Middle frontal gyrus (tissue), 1 donor: ENCODE measurements at regions not wholly inside any gene's neighbourhood (a gene's known extent, or its start where the extent isn't known, plus 50 kb on each side); places are given as distances from the start of the nearest gene placed in this dataset.
"Not testable (repeated sequence)": the region's sequence is repeated elsewhere in the genome, so short reads cannot be mapped to it uniquely, and the experiment has no call there.

Source experiments
- DNase-seq: peaks from one replicate; pipeline ENCODE4 v3.0.0-alpha.2; 2015; ENCODE audit warnings: low spot score; ENCODE audit errors: extremely low spot score

GRCh38 chr16:18152832-18153231 lies 183.7 kb downstream of the NPIPA8 start:
- not testable (repeated sequence) for DNase-seq

- DNase-seq: not testable (repeated sequence)
These were observed 188.4 kb downstream of the NPIPA8 start for GRCh38 chr16:18148132-18148531.

- not testable (repeated sequence) for DNase-seq
These were observed 189.9 kb downstream of the NPIPA8 start for GRCh38 chr16:18146601-18147142.

DNA sequence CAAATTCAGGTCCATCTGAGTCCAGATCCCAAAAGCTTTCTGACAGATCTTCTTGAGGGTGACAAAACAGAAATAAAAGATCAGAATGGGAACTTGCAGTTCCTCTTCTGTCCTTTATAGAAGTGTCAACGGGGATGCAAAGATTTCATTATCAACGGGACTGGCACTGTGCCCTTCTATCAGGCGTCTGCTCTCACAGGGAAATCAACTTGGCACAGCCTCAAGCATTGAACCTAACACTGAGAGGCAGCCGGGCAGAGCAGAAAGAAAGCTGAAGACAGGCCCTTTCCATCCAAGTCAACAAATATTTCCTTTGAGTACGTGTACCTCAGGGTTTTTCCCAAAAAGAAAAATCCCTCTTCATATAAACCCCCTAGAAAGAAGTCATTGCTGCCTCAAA lies 194.5 kb downstream of the NPIPA8 start:
- not testable (repeated sequence) for DNase-seq

- not testable (repeated sequence) for DNase-seq
These were observed 200.2 kb downstream of the NPIPA8 start for GRCh38 chr16:18136288-18136687.

GRCh38 chr16:18135024-18135423 lies 201.5 kb downstream of the NPIPA8 start:
- not testable (repeated sequence) for DNase-seq

GRCh38 chr16:18131587-18131986 lies 204.9 kb downstream of the NPIPA8 start:
- not testable (repeated sequence) for DNase-seq

GRCh38 chr16:18130478-18131120 lies 205.9 kb downstream of the NPIPA8 start:
- DNase-seq: not testable (repeated sequence)

DNA sequence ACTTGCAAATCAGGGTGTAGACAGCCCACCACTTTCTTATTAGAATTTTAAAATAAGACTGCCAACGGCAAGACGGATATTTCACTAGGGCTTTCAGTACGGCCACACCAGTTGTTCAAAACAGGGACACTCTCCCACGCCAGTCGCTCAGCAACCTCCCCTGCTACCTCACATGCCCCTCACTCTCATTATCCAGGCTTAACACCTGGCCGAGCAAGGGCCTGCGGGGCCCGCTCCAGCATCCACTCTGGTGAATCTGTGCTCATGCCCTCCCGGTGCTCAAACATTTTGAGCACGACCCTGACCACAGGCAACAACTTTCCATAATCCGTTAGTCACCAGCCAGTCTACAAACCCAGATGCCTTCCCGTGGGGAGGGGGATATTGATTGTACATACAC lies 209.5 kb downstream of the NPIPA8 start:
- DNase-seq: not testable (repeated sequence)

GRCh38 chr16:18119092-18119491 lies 217.4 kb downstream of the NPIPA8 start:
- not testable (repeated sequence) for DNase-seq

- DNase-seq: not testable (repeated sequence)
These were observed 217.9 kb downstream of the NPIPA8 start for GRCh38 chr16:18118684-18119083.

DNA sequence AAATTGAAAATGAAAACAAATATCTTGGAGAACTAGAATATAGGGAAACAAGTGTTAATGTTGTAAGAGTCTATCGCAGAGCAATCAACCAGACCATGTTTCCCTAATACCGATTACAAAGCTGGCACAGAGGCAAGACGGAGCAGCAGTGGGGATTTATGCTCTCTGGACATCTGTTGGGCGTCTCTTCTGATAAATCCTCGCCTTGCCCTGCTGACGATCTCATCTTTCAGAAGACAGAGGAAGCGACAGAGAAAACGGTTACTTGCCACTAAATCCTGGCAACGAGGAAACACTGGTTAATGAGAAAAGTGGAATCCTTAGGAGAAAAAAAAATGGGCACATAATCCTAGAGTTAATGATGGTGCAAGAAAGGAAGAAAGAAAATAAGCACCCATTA lies 218.5 kb downstream of the NPIPA8 start:
- DNase-seq: not testable (repeated sequence)

DNA sequence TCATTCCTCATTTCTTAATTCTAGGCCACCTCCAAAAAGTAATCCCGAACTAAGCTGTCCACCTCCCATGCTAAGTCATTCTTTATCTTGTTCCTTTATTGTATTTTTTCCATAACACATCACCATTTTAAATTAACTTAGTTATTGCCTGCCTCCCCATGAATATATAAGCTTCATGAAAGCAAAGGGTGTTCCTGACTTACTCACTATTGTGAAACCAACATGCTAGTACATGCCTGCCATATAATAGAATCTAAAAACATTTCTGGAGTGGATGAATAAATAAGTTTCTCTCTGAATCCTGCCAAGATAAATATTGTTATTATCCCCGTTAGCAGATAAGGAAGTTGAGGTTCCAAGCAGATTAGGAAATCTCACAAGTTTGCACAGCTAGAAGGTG lies 232.1 kb downstream of the NPIPA8 start:
- DNase-seq: not testable (repeated sequence)

DNA sequence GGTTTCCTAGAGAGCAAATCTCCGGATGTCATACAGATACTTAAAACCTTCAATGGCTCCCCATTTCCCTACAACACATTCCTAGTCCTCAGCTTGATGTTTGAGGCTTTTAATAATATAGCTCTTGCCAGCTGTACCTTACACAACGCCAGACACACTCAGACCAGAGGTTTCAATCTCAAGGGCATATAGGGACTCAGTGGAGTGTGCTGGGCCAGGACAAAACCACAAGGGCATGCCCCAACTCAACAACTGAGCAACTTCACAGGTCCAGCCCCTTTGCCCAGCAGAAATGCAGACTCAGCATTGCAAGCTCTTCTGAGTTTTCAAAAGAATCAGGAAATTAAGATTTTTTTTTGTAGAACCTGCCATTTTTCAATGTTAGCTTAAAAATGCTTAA lies 235.5 kb downstream of the NPIPA8 start:
- DNase-seq: not testable (repeated sequence)

DNA sequence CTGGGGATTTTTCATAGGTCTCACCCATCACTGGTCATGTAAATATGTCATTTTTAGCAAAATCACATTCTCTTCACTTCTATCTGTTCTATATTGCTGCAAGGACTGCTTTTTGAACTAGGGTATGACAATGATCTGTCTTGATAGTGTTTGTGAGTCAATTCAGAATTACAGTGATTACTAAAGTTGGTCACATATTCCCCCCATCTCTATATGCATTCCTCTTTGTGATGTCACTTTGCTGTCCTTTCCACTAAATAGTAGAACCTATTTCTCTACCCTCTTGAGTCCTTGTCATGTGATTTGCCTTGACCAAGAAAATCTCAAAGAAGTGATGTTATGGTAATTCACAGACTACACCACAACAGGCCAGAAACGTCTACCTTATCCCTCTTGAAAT lies 243.9 kb downstream of the NPIPA8 start:
- DNase-seq: not testable (repeated sequence)

DNA sequence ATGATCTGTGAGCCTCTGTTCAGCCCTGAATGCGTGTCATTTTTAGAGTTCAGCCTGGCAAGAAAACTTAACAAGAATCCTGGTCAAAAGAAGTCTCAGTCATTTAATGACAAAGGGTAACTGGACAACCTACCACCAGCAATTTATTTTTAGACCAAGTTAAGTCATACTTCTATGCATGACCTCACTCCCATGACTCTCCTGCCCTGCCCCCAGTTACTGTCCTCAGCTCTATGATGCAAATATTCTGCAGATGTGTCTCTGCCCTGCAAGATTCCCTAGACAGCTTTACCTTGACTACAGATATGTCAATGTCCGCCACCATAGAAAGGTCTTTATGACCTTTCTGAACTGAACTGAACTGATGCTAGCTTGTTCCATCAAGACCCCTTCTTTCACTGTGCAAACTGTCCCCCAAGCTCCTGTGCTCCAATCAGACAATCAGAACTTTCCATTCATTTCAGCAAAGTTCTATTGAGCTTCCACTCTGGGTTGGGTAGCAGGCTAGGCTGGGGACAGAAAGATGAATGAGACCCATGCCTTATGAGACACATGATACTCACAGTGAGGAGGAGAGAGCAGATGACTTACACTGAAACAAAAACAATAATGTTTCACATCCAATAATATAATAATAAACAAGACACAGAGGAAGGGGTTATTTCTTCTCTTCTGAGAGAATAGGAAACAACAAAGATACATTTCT lies 255.7 kb downstream of the NPIPA8 start:
- DNase-seq: not testable (repeated sequence)

DNA sequence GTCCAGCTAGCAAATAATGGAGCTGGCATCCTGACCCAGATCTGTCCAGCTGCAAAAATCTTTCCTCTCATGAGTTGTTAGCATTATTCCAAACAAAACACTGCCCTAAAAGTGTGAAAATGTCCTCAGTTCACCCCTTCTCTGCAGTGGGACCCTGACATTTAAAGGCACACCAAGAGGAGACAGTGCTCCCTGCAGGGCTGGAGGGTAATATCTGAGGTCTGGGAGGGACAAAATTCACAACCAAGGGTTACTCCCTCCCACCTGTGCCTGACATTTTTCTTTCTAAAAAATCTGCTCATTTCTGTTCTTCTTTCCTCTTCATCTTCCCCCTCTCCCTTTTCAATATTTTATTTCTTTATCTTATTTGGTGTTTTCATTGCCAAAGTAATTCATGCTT lies 258.6 kb downstream of the NPIPA8 start:
- not testable (repeated sequence) for DNase-seq

DNA sequence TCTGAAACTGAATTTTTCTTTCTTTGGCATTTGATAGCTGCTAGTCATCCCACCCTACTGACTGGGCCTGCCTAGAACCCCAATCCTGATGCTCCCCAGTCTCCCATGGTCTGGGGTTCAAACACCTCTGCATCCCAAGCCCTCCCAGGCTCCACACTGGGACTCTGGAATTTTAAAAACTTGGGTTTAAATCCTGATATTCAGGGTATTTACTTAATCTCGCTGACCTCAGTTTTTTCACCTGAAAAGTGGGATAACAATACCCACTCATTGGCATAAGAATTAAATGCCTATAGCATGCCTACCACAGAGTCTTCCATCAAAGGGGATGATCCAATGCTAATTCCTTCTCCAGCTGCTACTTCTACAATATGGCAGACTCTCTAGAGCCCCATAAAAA lies 264.4 kb downstream of the NPIPA8 start:
- DNase-seq: no peak

GRCh38 chr16:18069683-18070082 lies 266.9 kb downstream of the NPIPA8 start:
- no peak for DNase-seq

DNA sequence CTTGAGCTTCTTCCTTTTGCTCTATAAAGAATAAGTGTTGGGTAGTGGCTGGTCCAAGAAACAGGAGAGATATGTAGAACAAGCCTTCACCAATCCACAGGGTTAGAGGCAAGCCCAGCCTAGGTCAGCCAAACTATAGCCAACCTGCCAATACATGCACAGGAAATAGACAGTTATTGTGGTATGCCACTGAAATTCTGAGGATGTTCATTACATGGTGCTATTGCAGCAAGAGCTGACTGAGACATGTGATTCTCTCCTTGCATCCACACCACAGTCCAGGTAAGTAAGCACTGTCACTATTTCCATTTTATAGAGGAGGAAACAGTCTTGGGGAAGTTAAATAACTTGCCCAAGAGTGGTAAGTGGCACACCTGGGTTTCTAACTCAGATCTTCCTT lies 268.1 kb downstream of the NPIPA8 start:
- no peak for DNase-seq

- no peak for DNase-seq
These were observed 273.8 kb downstream of the NPIPA8 start for GRCh38 chr16:18062713-18063112.

DNA sequence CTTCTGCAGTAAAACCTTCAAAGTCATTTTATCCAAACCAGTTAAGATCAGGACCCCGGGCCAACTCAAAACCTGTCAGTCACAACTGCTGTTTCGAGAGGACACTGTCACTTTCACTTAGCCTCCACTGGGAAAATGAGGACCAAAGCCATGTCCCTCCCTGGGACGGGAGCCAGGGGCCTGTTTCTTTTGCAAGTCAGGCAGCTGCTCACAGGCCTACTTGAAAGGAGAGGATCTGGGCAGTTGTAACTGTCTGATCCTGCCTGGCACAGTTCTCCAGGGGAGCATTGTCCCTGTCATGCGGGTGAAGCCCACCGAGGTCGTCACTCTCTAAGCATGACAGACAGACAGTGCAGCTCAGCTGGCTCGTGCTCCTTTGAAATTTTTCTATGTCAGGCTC lies 276.2 kb downstream of the NPIPA8 start:
- DNase-seq: no peak

- no peak for DNase-seq
These were observed 277.0 kb downstream of the NPIPA8 start for GRCh38 chr16:18059577-18059976.
